PC-3 (cell line): ENCODE measurements at regions not wholly inside any gene's neighbourhood (a gene's known extent, or its start where the extent isn't known, plus 50 kb on each side); places are given as distances from the start of the nearest gene placed in this dataset.

Experiments used
- ATAC-seq: fragments of 200-7000 bp; cut with Tn5 transposase; 2 replicates; pipeline ENCODE4 v1.9.1; 2020; ENCODE audit warnings: mild to moderate bottlenecking, moderate library complexity
- BruUV-seq: library from RNA; stranded (reverse); fragments of 400-500 nt; replicated peaks from 2 replicates; lab custom pipeline; 2021; lab: Mats Ljungman, UMichigan
- CTCF ChIA-PET: fragments of 300-600 bp; sonication (Branson Sonifier 250); formaldehyde crosslinking; loops from one replicate; lab custom pipeline; 2022; ENCODE audit warnings: antibody characterized with exemption; lab: Charles Lee
- POLR2A ChIA-PET: fragments of 300-600 bp; sonication (Branson Sonifier 250); formaldehyde crosslinking; loops from one replicate; lab custom pipeline; 2022; ENCODE audit warnings: antibody characterized with exemption; ENCODE audit not compliant: unreplicated experiment; lab: Charles Lee
- DNase-seq: peaks from one replicate; pipeline ENCODE4 v3.0.0-alpha.2; 2015
- H2AFZ ChIP-seq: fragments of 300-600 bp; sonication (generic); 2 replicates; pipeline ENCODE4 v1.6.0; 2016; ENCODE audit warnings: antibody characterized with exemption, low read length
- H3F3A ChIP-seq: fragments of 300-600 bp; sonication (generic); one replicate; pipeline ENCODE4 v1.6.0; 2017; ENCODE audit warnings: antibody characterized with exemption, low read length, control low read depth, mild to moderate bottlenecking; ENCODE audit not compliant: unreplicated experiment
- H3K27ac ChIP-seq: fragments of 300-600 bp; sonication (generic); 2 replicates; pipeline ENCODE4 v1.5.1; 2016; ENCODE audit warnings: mild to moderate bottlenecking, low read length
- H3K27me3 ChIP-seq: fragments of 300-600 bp; sonication (generic); 2 replicates; pipeline ENCODE4 v1.6.1; 2016; ENCODE audit warnings: low read length, mixed read lengths
- H3K36me3 ChIP-seq: fragments of 300-600 bp; sonication (generic); 2 replicates; pipeline ENCODE4 v1.6.1; 2016; ENCODE audit warnings: low read depth, mixed run types, low read length, mixed read lengths
- H3K4me1 ChIP-seq: fragments of 300-600 bp; sonication (generic); 2 replicates; pipeline ENCODE4 v1.5.1; 2016; ENCODE audit warnings: low read length; ENCODE audit not compliant: insufficient read depth
- H3K4me2 ChIP-seq: fragments of 300-600 bp; sonication (generic); 2 replicates; pipeline ENCODE4 v1.6.0; 2016; ENCODE audit warnings: low read length
- H3K4me3 ChIP-seq: fragments of 300-600 bp; sonication (generic); 2 replicates; pipeline ENCODE4 v1.5.1; 2016; ENCODE audit warnings: mild to moderate bottlenecking, low read length, mixed read lengths
- H3K79me2 ChIP-seq: fragments of 300-600 bp; sonication (generic); 2 replicates; pipeline ENCODE4 v1.6.1; 2017; ENCODE audit warnings: low read length, mixed read lengths
- H3K9ac ChIP-seq: fragments of 300-600 bp; sonication (generic); 2 replicates; pipeline ENCODE4 v1.6.0; 2016; ENCODE audit warnings: mild to moderate bottlenecking, low read length
- H3K9me2 ChIP-seq: fragments of 300-600 bp; sonication (generic); replicated peaks from 2 replicates; pipeline ENCODE4 v1.6.1; 2016; ENCODE audit warnings: mixed run types, low read length, mixed read lengths
- H3K9me3 ChIP-seq: fragments of 300-600 bp; sonication (generic); 2 replicates; pipeline ENCODE4 v1.6.1; 2016; ENCODE audit warnings: low read length, mixed read lengths
- H4K20me1 ChIP-seq: fragments of 300-600 bp; sonication (generic); 2 replicates; pipeline ENCODE4 v1.6.1; 2016; ENCODE audit warnings: low read length, mixed read lengths
- EZH2 ChIP-seq: fragments of 300-600 bp; sonication (generic); IDR thresholded peaks from one replicate; pipeline ENCODE4 v1.6.1; 2017; ENCODE audit warnings: antibody characterized with exemption, mild to moderate bottlenecking, low read length; ENCODE audit not compliant: unreplicated experiment
- EZH2phosphoT487 ChIP-seq: fragments of 300-600 bp; sonication (generic); IDR thresholded peaks from 2 replicates; pipeline ENCODE4 v1.6.1; 2018; ENCODE audit warnings: mild to moderate bottlenecking, antibody characterized with exemption, low read length, borderline replicate concordance
- intact Hi-C: fragments of 100-400 bp; cut with micrococcal nuclease; formaldehyde crosslinking; loops from 2 replicates; pipeline ENCODE4 v1.9.0; 2023
- TF ChIP-seq, protein P1 (sequence below): fragments of 300-600 bp; sonication (generic); conservative IDR thresholded peaks from 2 replicates; pipeline ENCODE4 v1.5.1; 2017; ENCODE audit warnings: antibody characterized with exemption, low read depth, mild to moderate bottlenecking, low read length

DNA sequence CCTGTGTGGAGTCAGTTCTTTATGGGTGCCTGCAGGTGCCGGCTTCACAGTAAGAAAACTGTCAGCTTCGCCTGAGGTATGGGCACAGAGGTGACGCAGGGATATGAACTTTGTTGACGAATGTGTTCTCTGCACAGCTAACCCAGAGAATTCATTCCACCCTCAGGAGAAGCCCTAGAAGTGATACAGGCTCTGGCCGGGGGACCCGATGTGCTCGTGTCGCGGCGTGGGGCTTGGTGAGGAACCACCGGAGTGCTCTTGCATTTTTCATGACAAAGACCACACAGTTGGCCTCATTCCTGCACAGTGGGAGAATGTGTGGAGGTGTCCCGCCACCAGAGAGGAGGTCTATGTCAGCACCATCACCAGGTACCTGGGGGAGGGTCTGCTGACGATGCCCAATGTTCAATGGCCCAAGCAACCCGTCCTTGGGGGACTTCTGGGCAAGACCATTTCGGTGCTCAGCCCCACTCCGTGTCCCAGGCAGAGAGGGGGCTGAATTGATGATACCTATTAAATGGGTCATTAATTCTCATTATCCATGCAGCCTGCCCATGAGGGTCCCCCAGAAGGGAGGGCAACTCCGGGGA, 147.5 kb upstream of the RTL1 start:
- H3F3A ChIP-seq: no peaks in the 10 kb centered on the region
- BruUV-seq: no TSS peak
- intact Hi-C loops: no loop called here
- H3K9ac ChIP-seq: no peak overlapping the region
- ChIA-PET CTCF (no interaction called here), POLR2A (no interaction called here)
- H2AFZ ChIP-seq: no peak overlapping the region
- no peaks in the 10 kb centered on the region for H3K9me2 ChIP-seq
- no peaks in the 10 kb centered on the region for H3K79me2 ChIP-seq
- no peaks in the 10 kb centered on the region for H3K36me3 ChIP-seq
- no peak overlapping the region for H3K4me2 ChIP-seq
- H3K4me3 ChIP-seq: no peak overlapping the region
- TF ChIP-seq, protein P1, sequence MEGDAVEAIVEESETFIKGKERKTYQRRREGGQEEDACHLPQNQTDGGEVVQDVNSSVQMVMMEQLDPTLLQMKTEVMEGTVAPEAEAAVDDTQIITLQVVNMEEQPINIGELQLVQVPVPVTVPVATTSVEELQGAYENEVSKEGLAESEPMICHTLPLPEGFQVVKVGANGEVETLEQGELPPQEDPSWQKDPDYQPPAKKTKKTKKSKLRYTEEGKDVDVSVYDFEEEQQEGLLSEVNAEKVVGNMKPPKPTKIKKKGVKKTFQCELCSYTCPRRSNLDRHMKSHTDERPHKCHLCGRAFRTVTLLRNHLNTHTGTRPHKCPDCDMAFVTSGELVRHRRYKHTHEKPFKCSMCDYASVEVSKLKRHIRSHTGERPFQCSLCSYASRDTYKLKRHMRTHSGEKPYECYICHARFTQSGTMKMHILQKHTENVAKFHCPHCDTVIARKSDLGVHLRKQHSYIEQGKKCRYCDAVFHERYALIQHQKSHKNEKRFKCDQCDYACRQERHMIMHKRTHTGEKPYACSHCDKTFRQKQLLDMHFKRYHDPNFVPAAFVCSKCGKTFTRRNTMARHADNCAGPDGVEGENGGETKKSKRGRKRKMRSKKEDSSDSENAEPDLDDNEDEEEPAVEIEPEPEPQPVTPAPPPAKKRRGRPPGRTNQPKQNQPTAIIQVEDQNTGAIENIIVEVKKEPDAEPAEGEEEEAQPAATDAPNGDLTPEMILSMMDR: no peak
- TF ChIP-seq EZH2 (no peak), EZH2phosphoT487 (no peak)
- H3K4me1 ChIP-seq: peaks cover 6% of the 10 kb centered on the region
- H3K9me3 ChIP-seq: no peaks in the 10 kb centered on the region
- H3K27ac ChIP-seq: no peak overlapping the region
- no peaks in the 10 kb centered on the region for H3K27me3 ChIP-seq
- no peaks in the 10 kb centered on the region for H4K20me1 ChIP-seq
- no peak for ATAC-seq
- no peak for DNase-seq

DNA sequence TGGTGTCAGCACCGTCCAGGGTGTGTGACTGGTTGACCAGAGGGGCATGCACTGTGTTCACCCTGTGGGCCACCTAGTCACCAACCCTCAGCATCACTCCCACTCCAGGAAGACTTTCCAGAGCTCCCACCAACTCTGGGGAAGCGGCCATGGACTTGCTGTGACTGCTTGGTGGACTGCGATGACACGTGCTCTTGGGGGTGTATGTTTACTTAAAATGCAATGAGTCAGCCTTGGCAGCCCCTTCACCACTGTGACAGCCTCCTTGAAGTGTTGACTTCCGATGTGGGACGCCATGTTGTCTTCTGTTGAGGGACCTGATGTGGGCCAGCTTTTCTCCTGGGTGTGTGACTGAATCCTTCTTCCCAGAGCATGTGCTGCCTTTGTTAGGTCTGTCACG, 151.1 kb upstream of the RTL1 start:
- intact Hi-C loops: loop anchor here (5.0 kb wide), 2 partner anchors 67 to 152 kb away; partner anchors contain the start of gene RTL1
- Histone ChIP-seq H2AFZ (no peak overlapping the region), H3F3A (no peaks in the 10 kb centered on the region), H3K4me2 (no peak overlapping the region), H3K4me3 (no peak overlapping the region), H3K9ac (no peak overlapping the region), H3K9me3 (peaks cover 5% of the 10 kb centered on the region; the same call in 1 of the 2 replicates), H4K20me1 (no peaks in the 10 kb centered on the region), H3K27ac (no peak overlapping the region), H3K4me1 (peaks cover 19% of the 10 kb centered on the region), H3K79me2 (no peaks in the 10 kb centered on the region), H3K27me3 (no peaks in the 10 kb centered on the region), H3K9me2 (no peaks in the 10 kb centered on the region), H3K36me3 (0 out of 2 replicates have a peak, but pooled peaks cover 3% of the 10 kb centered on the region)
- BruUV-seq: no TSS peak
- ATAC-seq (no peak), DNase-seq (no peak)
- TF ChIP-seq EZH2 (no peak), EZH2phosphoT487 (no peak)
- TF ChIP-seq, protein P1: no peak
- POLR2A ChIA-PET: no interaction called here
- CTCF ChIA-PET: no interaction called here

DNA sequence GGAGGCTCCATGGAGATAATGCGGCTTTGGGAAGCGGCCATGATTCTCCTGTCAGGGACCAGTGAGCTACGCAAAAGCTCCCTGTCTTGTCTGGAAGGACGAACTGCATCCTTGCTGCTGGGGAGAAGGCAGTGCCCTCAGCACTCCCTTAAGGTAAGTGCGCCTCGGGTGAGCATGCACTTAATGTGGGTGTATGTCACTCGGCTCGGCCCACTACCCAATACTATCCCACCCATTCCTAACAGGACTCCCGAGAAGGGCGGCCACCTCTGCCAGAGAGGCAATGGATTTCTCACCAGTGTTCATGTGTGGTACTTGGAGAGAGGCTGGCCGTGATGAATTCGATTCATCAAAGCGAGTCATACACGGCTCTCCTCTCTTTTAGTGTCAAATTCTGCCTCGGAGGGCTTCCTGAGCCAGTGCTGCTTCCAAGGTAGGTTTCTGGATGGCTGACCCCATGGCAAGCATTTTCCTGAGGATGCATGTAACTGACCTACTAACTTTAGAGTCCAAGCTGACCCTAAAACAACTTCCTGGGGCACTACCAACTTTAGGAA, 151.7 kb upstream of the RTL1 start:
- POLR2A ChIA-PET: no interaction called here
- intact Hi-C loops: loop anchor here (5.0 kb wide), 2 partner anchors 68 to 153 kb away; partner anchors contain the start of gene RTL1

More for the DNA sequence above, 151.7 kb upstream of the RTL1 start:
- ATAC-seq: peak; percentile 74
- TF ChIP-seq EZH2 (no peak), EZH2phosphoT487 (no peak)
- TF ChIP-seq, protein P1: no peak
- CTCF ChIA-PET: no interaction called here
- no peak overlapping the region for H3K4me3 ChIP-seq
- H3F3A ChIP-seq: no peaks in the 10 kb centered on the region
- H4K20me1 ChIP-seq: no peaks in the 10 kb centered on the region
- 0 out of 2 replicates have a peak, but pooled peaks cover 3% of the 10 kb centered on the region for H3K36me3 ChIP-seq
- H3K9ac ChIP-seq: no peak overlapping the region
- peaks cover 19% of the 10 kb centered on the region for H3K4me1 ChIP-seq
- H3K9me3 ChIP-seq: peaks cover 5% of the 10 kb centered on the region; the same call in 1 of the 2 replicates
- DNase-seq: peak; percentile 62
- no peaks in the 10 kb centered on the region for H3K79me2 ChIP-seq
- H3K4me2 ChIP-seq: no peak overlapping the region
- no peaks in the 10 kb centered on the region for H3K9me2 ChIP-seq
- H3K27ac ChIP-seq: no peak overlapping the region
- no peak overlapping the region for H2AFZ ChIP-seq
- no TSS peak for BruUV-seq
- H3K27me3 ChIP-seq: no peaks in the 10 kb centered on the region
